ENCODE measurements at regions not wholly inside any gene's neighbourhood (a gene's known extent, or its start where the extent isn't known, plus 50 kb on each side); places are given as distances from the start of the nearest gene placed in this dataset.
"Not testable (repeated sequence)": the region's sequence is repeated elsewhere in the genome, so short reads cannot be mapped to it uniquely, and the experiment has no call there.

DNA sequence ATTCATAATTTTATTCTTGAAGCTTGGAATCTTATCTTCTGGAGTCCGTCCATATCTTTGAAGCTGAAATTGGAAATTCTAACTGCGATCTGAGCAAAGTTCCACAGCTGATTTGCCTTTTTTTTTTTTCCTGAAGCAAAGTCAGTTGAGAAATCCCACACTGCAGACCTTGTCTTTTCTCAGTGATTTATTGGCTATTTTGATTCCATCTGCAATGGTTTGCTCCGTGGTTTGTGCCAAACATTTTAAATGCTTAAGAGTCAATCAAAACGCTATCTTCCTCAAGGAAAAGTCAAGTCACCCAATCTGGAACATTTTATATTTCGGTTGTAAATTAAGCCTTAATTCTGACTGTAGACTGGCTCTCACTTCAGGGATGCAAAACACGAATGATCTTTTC lies 88.2 kb upstream of the GRIK1 start:
- Histone ChIP-seq H3K4me3 (ENCODE audit: low read depth, low read length) (no peak overlapping the region), H3K27me3 (ENCODE audit: control insufficient read depth, insufficient read depth, low read length) (no peaks in the 10 kb centered on the region), H3K27ac (ENCODE audit: low read depth, low read length) (no peak overlapping the region), H3K9me3 (ENCODE audit: control insufficient read depth, insufficient read depth, low read length) (peaks cover 3% of the 10 kb centered on the region)
- TF ChIP-seq, protein P1, sequence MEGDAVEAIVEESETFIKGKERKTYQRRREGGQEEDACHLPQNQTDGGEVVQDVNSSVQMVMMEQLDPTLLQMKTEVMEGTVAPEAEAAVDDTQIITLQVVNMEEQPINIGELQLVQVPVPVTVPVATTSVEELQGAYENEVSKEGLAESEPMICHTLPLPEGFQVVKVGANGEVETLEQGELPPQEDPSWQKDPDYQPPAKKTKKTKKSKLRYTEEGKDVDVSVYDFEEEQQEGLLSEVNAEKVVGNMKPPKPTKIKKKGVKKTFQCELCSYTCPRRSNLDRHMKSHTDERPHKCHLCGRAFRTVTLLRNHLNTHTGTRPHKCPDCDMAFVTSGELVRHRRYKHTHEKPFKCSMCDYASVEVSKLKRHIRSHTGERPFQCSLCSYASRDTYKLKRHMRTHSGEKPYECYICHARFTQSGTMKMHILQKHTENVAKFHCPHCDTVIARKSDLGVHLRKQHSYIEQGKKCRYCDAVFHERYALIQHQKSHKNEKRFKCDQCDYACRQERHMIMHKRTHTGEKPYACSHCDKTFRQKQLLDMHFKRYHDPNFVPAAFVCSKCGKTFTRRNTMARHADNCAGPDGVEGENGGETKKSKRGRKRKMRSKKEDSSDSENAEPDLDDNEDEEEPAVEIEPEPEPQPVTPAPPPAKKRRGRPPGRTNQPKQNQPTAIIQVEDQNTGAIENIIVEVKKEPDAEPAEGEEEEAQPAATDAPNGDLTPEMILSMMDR (IDR thresholded peaks at IDR 0.05; ENCODE audit: low read depth, low read length): no peak
- no peak for DNase-seq (ENCODE audit: low read depth, low spot score)
- ChIA-PET POLR2A (no interaction called here), CTCF (interaction anchor here (0.9 kb wide), 1 partner anchor 16 kb away, joined by 3 read pairs; no protein-coding TSS in a partner anchor)

GRCh38 chr21:30023056-30023455 lies 83.3 kb upstream of the GRIK1 start:
- H3K9me3 ChIP-seq (ENCODE audit: control insufficient read depth, insufficient read depth, low read length); DNase-seq (ENCODE audit: low read depth, low spot score); H3K4me3 ChIP-seq (ENCODE audit: low read depth, low read length); CTCF ChIA-PET; H3K27me3 ChIP-seq (ENCODE audit: control insufficient read depth, insufficient read depth, low read length); POLR2A ChIA-PET; H3K27ac ChIP-seq (ENCODE audit: low read depth, low read length): not testable (repeated sequence)

- Histone ChIP-seq H3K27ac (ENCODE audit: low read depth, low read length) (no peak overlapping the region), H3K27me3 (ENCODE audit: control insufficient read depth, insufficient read depth, low read length) (no peaks in the 10 kb centered on the region), H3K9me3 (ENCODE audit: control insufficient read depth, insufficient read depth, low read length) (no peaks in the 10 kb centered on the region), H3K4me3 (ENCODE audit: low read depth, low read length) (no peak overlapping the region)
- no peak for DNase-seq (ENCODE audit: low read depth, low spot score)
- TF ChIP-seq, protein P1 (IDR thresholded peaks at IDR 0.05; ENCODE audit: low read depth, low read length): no peak
- ChIA-PET CTCF (no interaction called here), POLR2A (no interaction called here)
These were observed 75.1 kb upstream of the GRIK1 start for GRCh38 chr21:30014886-30015285.

DNA sequence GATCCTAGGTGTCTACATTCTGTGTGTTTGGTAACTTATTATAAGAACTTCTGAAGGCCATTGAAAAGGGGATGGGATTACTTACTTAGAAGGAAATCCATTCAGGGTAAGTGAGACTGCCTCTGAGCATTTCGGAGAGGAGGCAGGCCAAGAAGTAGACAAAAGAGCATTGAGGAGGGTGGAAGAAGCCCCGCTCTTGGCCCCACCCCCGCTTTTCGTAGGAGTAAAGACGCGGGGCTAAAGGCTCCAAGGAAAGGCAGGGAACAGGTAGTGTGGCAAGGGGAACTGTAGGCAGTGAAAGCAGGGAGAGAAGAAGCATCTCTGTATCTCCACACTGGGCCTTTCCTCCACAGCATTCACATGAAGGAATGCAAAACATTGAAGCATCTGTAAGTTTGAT lies 51.8 kb upstream of the GRIK1 start:
- ChIA-PET CTCF (no interaction called here), POLR2A (no interaction called here)
- Histone ChIP-seq H3K27ac (ENCODE audit: low read depth, low read length) (no peak overlapping the region), H3K9me3 (ENCODE audit: control insufficient read depth, insufficient read depth, low read length) (no peaks in the 10 kb centered on the region), H3K27me3 (ENCODE audit: control insufficient read depth, insufficient read depth, low read length) (no peaks in the 10 kb centered on the region), H3K4me3 (ENCODE audit: low read depth, low read length) (no peak overlapping the region)
- TF ChIP-seq, protein P1 (IDR thresholded peaks at IDR 0.05; ENCODE audit: low read depth, low read length): no peak
- DNase-seq (ENCODE audit: low read depth, low spot score): no peak

DNA sequence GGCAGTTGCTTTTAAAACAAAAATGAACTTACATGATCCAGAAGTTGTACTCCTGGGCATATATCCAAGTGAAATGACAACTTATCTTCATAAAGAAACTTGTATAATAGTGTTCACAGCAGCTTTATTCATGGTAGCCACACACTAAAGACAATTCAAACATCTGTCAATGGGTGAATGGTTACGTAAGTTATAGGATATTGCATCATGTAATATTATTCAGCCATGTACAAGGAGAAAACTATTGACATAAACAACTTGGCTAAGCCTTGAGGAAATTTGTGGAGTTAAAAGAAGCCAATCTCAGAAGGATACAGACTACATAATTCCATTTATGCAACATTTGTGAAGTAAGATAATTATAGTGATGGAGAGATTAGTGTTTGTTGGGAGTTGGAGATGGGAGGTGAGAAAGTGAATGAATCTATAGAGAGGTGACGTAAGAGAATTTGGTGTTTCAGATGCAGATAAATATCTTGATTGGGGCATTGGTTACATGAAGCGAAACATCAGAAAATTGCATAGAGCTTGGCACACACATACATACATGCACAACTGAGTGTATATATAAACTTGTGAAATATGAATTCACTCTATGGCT lies 49.9 kb upstream of the GRIK1 start:
- ChIA-PET CTCF (no interaction called here), POLR2A (no interaction called here)
- H3K27ac ChIP-seq (ENCODE audit: low read depth, low read length): no peak overlapping the region
- peaks cover 4% of the 10 kb centered on the region; the same call in 1 of the 2 replicates for H3K9me3 ChIP-seq (ENCODE audit: control insufficient read depth, insufficient read depth, low read length)
- DNase-seq (ENCODE audit: low read depth, low spot score): no peak
- TF ChIP-seq, protein P1 (IDR thresholded peaks at IDR 0.05; ENCODE audit: low read depth, low read length): no peak
- no peaks in the 10 kb centered on the region for H3K27me3 ChIP-seq (ENCODE audit: control insufficient read depth, insufficient read depth, low read length)
- no peak overlapping the region for H3K4me3 ChIP-seq (ENCODE audit: low read depth, low read length)

All from AG04450 (cell line).